PC-9 (cell line): ENCODE measurements at regions not wholly inside any gene's neighbourhood (a gene's known extent, or its start where the extent isn't known, plus 50 kb on each side); places are given as distances from the start of the nearest gene placed in this dataset.
A peak's percentile ranks its signal among the peaks of the same experiment; 100 is the strongest.

Source experiments
- BruUV-seq: library from RNA; stranded (reverse); fragments of 400-500 nt; replicated peaks from 2 replicates; lab custom pipeline; 2021; lab: Mats Ljungman, UMichigan
- CTCF ChIA-PET: fragments of 300-600 bp; sonication (Branson Sonifier 250); formaldehyde crosslinking; loops from one replicate; lab custom pipeline; 2022; ENCODE audit warnings: antibody characterized with exemption; lab: Charles Lee
- POLR2A ChIA-PET: fragments of 300-600 bp; sonication (Branson Sonifier 250); formaldehyde crosslinking; loops from one replicate; lab custom pipeline; 2022; ENCODE audit warnings: antibody characterized with exemption; ENCODE audit not compliant: unreplicated experiment; lab: Charles Lee
- DNase-seq, 2 experiments: peaks; one replicate each; pipeline versions ENCODE4 v3.0.0 to v3.0.0-alpha.2; 2015 to 2022; ENCODE audit warnings: mixed read lengths in 1 of 2
- H2AFZ ChIP-seq: fragments of 200-600 bp; sonication (generic); 2 replicates; pipeline ENCODE4 v1.8.1; 2017; ENCODE audit warnings: antibody characterized with exemption
- H3F3A ChIP-seq: fragments of 200-600 bp; sonication (generic); 2 replicates; pipeline ENCODE4 v1.8.1; 2017; ENCODE audit warnings: antibody characterized with exemption, mild to moderate bottlenecking, low read depth; ENCODE audit not compliant: insufficient read depth
- H3K27ac ChIP-seq: fragments of 200-600 bp; sonication (generic); 2 replicates; pipeline ENCODE4 v1.6.1; 2016; ENCODE audit warnings: mixed run types
- H3K27me3 ChIP-seq: fragments of 200-600 bp; sonication (generic); 2 replicates; pipeline ENCODE4 v1.6.1; 2016; ENCODE audit warnings: low read depth, mixed run types; ENCODE audit not compliant: insufficient read depth
- H3K36me3 ChIP-seq: fragments of 200-600 bp; sonication (generic); 2 replicates; pipeline ENCODE4 v1.6.1; 2016; ENCODE audit warnings: low read depth, mixed run types
- H3K4me1 ChIP-seq: fragments of 200-600 bp; sonication (generic); replicated peaks from 2 replicates; pipeline ENCODE4 v1.6.1; 2016; ENCODE audit warnings: mixed run types; ENCODE audit not compliant: insufficient read depth
- H3K4me2 ChIP-seq: fragments of 200-600 bp; sonication (generic); 2 replicates; pipeline ENCODE4 v1.6.1; 2017; ENCODE audit warnings: mixed run types
- H3K4me3 ChIP-seq: fragments of 200-600 bp; sonication (generic); 2 replicates; pipeline ENCODE4 v1.6.1; 2016; ENCODE audit warnings: mixed run types
- H3K79me2 ChIP-seq: fragments of 200-600 bp; sonication (generic); 2 replicates; pipeline ENCODE4 v1.6.1; 2017; ENCODE audit warnings: low read depth, mixed run types
- H3K9me2 ChIP-seq: fragments of 200-600 bp; sonication (generic); 2 replicates; pipeline ENCODE4 v1.8.1; 2017; ENCODE audit warnings: mild to moderate bottlenecking; ENCODE audit not compliant: insufficient read depth
- H3K9me3 ChIP-seq: fragments of 200-600 bp; sonication (generic); 2 replicates; pipeline ENCODE4 v1.8.1; 2016; ENCODE audit warnings: low read depth; ENCODE audit not compliant: insufficient read depth
- H4K20me1 ChIP-seq: fragments of 200-600 bp; sonication (generic); 2 replicates; pipeline ENCODE4 v1.8.1; 2017; ENCODE audit not compliant: insufficient read depth
- CTCF ChIP-seq: fragments of 200-600 bp; sonication (generic); conservative IDR thresholded peaks from 2 replicates; pipeline ENCODE4 v1.6.1; 2017; ENCODE audit warnings: mixed run types, antibody characterized with exemption, mild to moderate bottlenecking, moderate library complexity
- EZH2 ChIP-seq: fragments of 200-600 bp; sonication (generic); IDR thresholded peaks from 2 replicates; pipeline ENCODE4 v1.8.0; 2017; ENCODE audit warnings: antibody characterized with exemption, low read depth
- intact Hi-C: fragments of 100-400 bp; cut with micrococcal nuclease; formaldehyde crosslinking; loops from one replicate; pipeline ENCODE4 v1.10.0; 2022; ENCODE audit not compliant: unreplicated experiment

GRCh38 chr13:64675255-64675892 is 2554.8 kb downstream of the PCDH9 start:
- peak overlapping the region; percentile 71 for H3K27ac ChIP-seq
- no peaks in the 10 kb centered on the region for H3K9me2 ChIP-seq
- no peaks in the 10 kb centered on the region for H3K36me3 ChIP-seq
- BruUV-seq = no TSS peak
- intact Hi-C loops = loop anchor here (1.0 to 2.0 kb wide), 3 partner anchors 13 to 203 kb away; no protein-coding TSS in a partner anchor
- no peak for TF ChIP-seq CTCF
- TF ChIP-seq EZH2 = no peak
- ChIA-PET POLR2A (no interaction called here), CTCF (no interaction called here)
- H3K9me3 ChIP-seq = peaks cover 12% of the 10 kb centered on the region
- H3K4me2 ChIP-seq = peak overlapping the region; percentile 59
- DNase-seq = peak; percentile 36 to 84
- no peaks in the 10 kb centered on the region for H3K27me3 ChIP-seq
- H3K79me2 ChIP-seq = no peaks in the 10 kb centered on the region
- H3K4me3 ChIP-seq = no peak overlapping the region
- H3F3A ChIP-seq = peaks cover 10% of the 10 kb centered on the region; the same call in 1 of the 2 replicates
- no peaks in the 10 kb centered on the region for H4K20me1 ChIP-seq
- H2AFZ ChIP-seq = peak overlapping the region; percentile 44; the same call in 1 of the 2 replicates
- H3K4me1 ChIP-seq = peaks cover 10% of the 10 kb centered on the region

GRCh38 chr13:64674126-64674525 is 2556.0 kb downstream of the PCDH9 start:
- no peak overlapping the region for H3K4me3 ChIP-seq
- peaks cover 10% of the 10 kb centered on the region; the same call in 1 of the 2 replicates for H3F3A ChIP-seq
- H3K4me2 ChIP-seq = no peak overlapping the region
- H3K9me2 ChIP-seq = no peaks in the 10 kb centered on the region
- POLR2A ChIA-PET = no interaction called here
- no peak for TF ChIP-seq EZH2
- no peak for TF ChIP-seq CTCF
- H3K27me3 ChIP-seq = no peaks in the 10 kb centered on the region
- BruUV-seq = no TSS peak
- H3K27ac ChIP-seq = no peak overlapping the region; the same call in 1 of the 2 replicates
- CTCF ChIA-PET = no interaction called here
- H2AFZ ChIP-seq = no peak overlapping the region
- no peaks in the 10 kb centered on the region for H3K79me2 ChIP-seq
- H3K9me3 ChIP-seq = peaks cover 12% of the 10 kb centered on the region
- no peak for DNase-seq
- peaks cover 9% of the 10 kb centered on the region for H3K4me1 ChIP-seq
- no peaks in the 10 kb centered on the region for H3K36me3 ChIP-seq
- intact Hi-C loops = loop anchor here (2.0 kb wide), 2 partner anchors 15 to 201 kb away; no protein-coding TSS in a partner anchor
- no peaks in the 10 kb centered on the region for H4K20me1 ChIP-seq

GRCh38 chr13:64672751-64673150 is 2557.4 kb downstream of the PCDH9 start:
- Histone ChIP-seq H3K36me3 (no peaks in the 10 kb centered on the region), H3K79me2 (no peaks in the 10 kb centered on the region), H2AFZ (no peak overlapping the region), H3K4me1 (peaks cover 9% of the 10 kb centered on the region), H3K27ac (no peak overlapping the region), H3K9me3 (peaks cover 12% of the 10 kb centered on the region), H3K9me2 (no peaks in the 10 kb centered on the region), H3F3A (peaks cover 10% of the 10 kb centered on the region; the same call in 1 of the 2 replicates), H3K27me3 (no peaks in the 10 kb centered on the region), H3K4me3 (no peak overlapping the region), H4K20me1 (no peaks in the 10 kb centered on the region), H3K4me2 (no peak overlapping the region)
- TF ChIP-seq CTCF (no peak), EZH2 (no peak)
- no TSS peak for BruUV-seq
- intact Hi-C loops = no loop called here
- DNase-seq = no peak
- ChIA-PET CTCF (no interaction called here), POLR2A (no interaction called here)
